ENCODE measurements at regions not wholly inside any gene's neighbourhood (a gene's known extent, or its start where the extent isn't known, plus 50 kb on each side); places are given as distances from the start of the nearest gene placed in this dataset.

GRCh38 chr7:86953653-86954336 lies 105.7 kb downstream of the ELAPOR2 start:
- TF ChIP-seq, protein P1, sequence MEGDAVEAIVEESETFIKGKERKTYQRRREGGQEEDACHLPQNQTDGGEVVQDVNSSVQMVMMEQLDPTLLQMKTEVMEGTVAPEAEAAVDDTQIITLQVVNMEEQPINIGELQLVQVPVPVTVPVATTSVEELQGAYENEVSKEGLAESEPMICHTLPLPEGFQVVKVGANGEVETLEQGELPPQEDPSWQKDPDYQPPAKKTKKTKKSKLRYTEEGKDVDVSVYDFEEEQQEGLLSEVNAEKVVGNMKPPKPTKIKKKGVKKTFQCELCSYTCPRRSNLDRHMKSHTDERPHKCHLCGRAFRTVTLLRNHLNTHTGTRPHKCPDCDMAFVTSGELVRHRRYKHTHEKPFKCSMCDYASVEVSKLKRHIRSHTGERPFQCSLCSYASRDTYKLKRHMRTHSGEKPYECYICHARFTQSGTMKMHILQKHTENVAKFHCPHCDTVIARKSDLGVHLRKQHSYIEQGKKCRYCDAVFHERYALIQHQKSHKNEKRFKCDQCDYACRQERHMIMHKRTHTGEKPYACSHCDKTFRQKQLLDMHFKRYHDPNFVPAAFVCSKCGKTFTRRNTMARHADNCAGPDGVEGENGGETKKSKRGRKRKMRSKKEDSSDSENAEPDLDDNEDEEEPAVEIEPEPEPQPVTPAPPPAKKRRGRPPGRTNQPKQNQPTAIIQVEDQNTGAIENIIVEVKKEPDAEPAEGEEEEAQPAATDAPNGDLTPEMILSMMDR (IDR thresholded peaks at IDR 0.05), result no peak
- intact Hi-C loops (cut with DNase I), result no loop called here
- DNase-seq (no peak), ATAC-seq (no peak)
- H3K4me3 ChIP-seq, result no peak overlapping the region
- H3K4me1 ChIP-seq, result peaks cover 0 to 4% (median 0%) of the 10 kb centered on the region in 9 donors
- no peaks in the 10 kb centered on the region for H3K27me3 ChIP-seq
- peaks cover 0 to 3% (median 0%) of the 10 kb centered on the region in 11 donors for H3K9me3 ChIP-seq
- WGBS, 2 donors, result 87 to 89% methylated on average over 3 of the region's 3 CpGs
- no peaks in the 10 kb centered on the region for H3K36me3 ChIP-seq
- no peak overlapping the region for H3K27ac ChIP-seq

GRCh38 chr7:86953219-86953618 lies 106.2 kb downstream of the ELAPOR2 start:
- DNase-seq (no peak), ATAC-seq (no peak)
- Histone ChIP-seq H3K4me3 (no peak overlapping the region), H3K4me1 (peaks cover 0 to 1% (median 0%) of the 10 kb centered on the region in 9 donors), H3K27ac (no peak overlapping the region), H3K9me3 (no peaks in the 10 kb centered on the region), H3K36me3 (no peaks in the 10 kb centered on the region), H3K27me3 (no peaks in the 10 kb centered on the region)
- intact Hi-C loops (cut with DNase I), result no loop called here
- TF ChIP-seq, protein P1 (IDR thresholded peaks at IDR 0.05), result no peak

GRCh38 chr7:86951895-86952294 lies 107.6 kb downstream of the ELAPOR2 start:
- ATAC-seq, result no peak
- no peak overlapping the region for H3K4me3 ChIP-seq
- no peak overlapping the region for H3K27ac ChIP-seq
- intact Hi-C loops (cut with DNase I), result no loop called here
- no peak for DNase-seq
- H3K36me3 ChIP-seq, result no peaks in the 10 kb centered on the region
- no peaks in the 10 kb centered on the region for H3K27me3 ChIP-seq
- TF ChIP-seq, protein P1 (IDR thresholded peaks at IDR 0.05), result no peak
- H3K9me3 ChIP-seq, result no peaks in the 10 kb centered on the region
- H3K4me1 ChIP-seq, result peaks cover 0 to 8% (median 0%) of the 10 kb centered on the region in 9 donors

GRCh38 chr7:86950944-86951343 lies 108.5 kb downstream of the ELAPOR2 start:
- peaks cover 0 to 8% (median 0%) of the 10 kb centered on the region in 9 donors for H3K4me1 ChIP-seq
- H3K27me3 ChIP-seq, result no peaks in the 10 kb centered on the region
- no peaks in the 10 kb centered on the region for H3K36me3 ChIP-seq
- H3K4me3 ChIP-seq, result no peak overlapping the region
- no peak for ATAC-seq
- TF ChIP-seq, protein P1 (IDR thresholded peaks at IDR 0.05), result no peak
- intact Hi-C loops (cut with DNase I), result no loop called here
- H3K9me3 ChIP-seq, result no peaks in the 10 kb centered on the region
- no peak overlapping the region for H3K27ac ChIP-seq
- WGBS, 2 donors, result 95 to 97% methylated on average over 1 of the region's 1 CpG
- no peak for DNase-seq

All from heart right ventricle (tissue), 16 donors.